Common myeloid progenitor, CD34-positive (primary cell): ENCODE measurements at regions not wholly inside any gene's neighbourhood (a gene's known extent, or its start where the extent isn't known, plus 50 kb on each side); places are given as distances from the start of the nearest gene placed in this dataset.

Source experiments
- CTCF ChIA-PET: fragments of 350-600 bp; sonication (Branson Sonifier 250); formaldehyde crosslinking; loops from one replicate; lab custom pipeline; 2021; ENCODE audit warnings: antibody characterized with exemption; lab: Charles Lee
- POLR2A ChIA-PET: fragments of 350-600 bp; sonication (Branson Sonifier 250); formaldehyde crosslinking; loops from one replicate; lab custom pipeline; 2021; ENCODE audit warnings: antibody characterized with exemption; lab: Charles Lee
- DNase-seq, 3 donors: peaks; one replicate each; pipeline versions ENCODE4 v3.0.0 to v3.0.0-alpha.2; 2013
- H3K27ac ChIP-seq, 2 experiments: 1 replicate in 1 of 2; 2 replicates in 1 of 2; pipeline ENCODE4 v1.7.0; 2013; ENCODE audit warnings: inconsistent platforms in 2 of 2, low read length in 2 of 2, mild to moderate bottlenecking in 2 of 2, low read depth in 1 of 2, moderate library complexity in 1 of 2; ENCODE audit not compliant: severe bottlenecking in 2 of 2, insufficient read depth in 1 of 2, poor library complexity in 1 of 2
- H3K27me3 ChIP-seq, 5 experiments: replicated peaks in 2 of 5; 1 replicate in 3 of 5; 2 replicates in 2 of 5; pipeline versions ENCODE4 v1.6.1 to v1.7.0; 2013; ENCODE audit warnings: low read length in 4 of 5, mild to moderate bottlenecking in 2 of 5, moderate library complexity in 2 of 5, inconsistent platforms in 1 of 5; ENCODE audit not compliant: insufficient read depth in 5 of 5, control insufficient read depth in 4 of 5
- H3K36me3 ChIP-seq, 4 experiments: 1 replicate in 2 of 4; 2 replicates in 2 of 4; pipeline versions ENCODE4 v1.6.1 to v1.7.0; 2013; ENCODE audit warnings: low read length in 3 of 4, control low read depth in 1 of 4, mild to moderate bottlenecking in 1 of 4; ENCODE audit not compliant: control insufficient read depth in 4 of 4, insufficient read depth in 4 of 4
- H3K4me1 ChIP-seq, 4 experiments: 1 replicate in 3 of 4; 2 replicates in 1 of 4; pipeline versions ENCODE4 v1.6.1 to v1.7.1; 2013; ENCODE audit warnings: low read length in 3 of 4, mild to moderate bottlenecking in 3 of 4, control low read depth in 1 of 4, inconsistent platforms in 1 of 4, moderate library complexity in 1 of 4; ENCODE audit not compliant: control insufficient read depth in 4 of 4, insufficient read depth in 4 of 4; ENCODE audit errors: control extremely low read depth in 1 of 4
- H3K4me3 ChIP-seq, 7 experiments: 1 replicate in 4 of 7; 2 replicates in 3 of 7; pipeline versions ENCODE4 v1.5.1 to v1.7.0; 2013; ENCODE audit warnings: mild to moderate bottlenecking in 7 of 7, low read length in 6 of 7, moderate library complexity in 6 of 7, inconsistent platforms in 2 of 7, low read depth in 2 of 7, control low read depth in 1 of 7; ENCODE audit not compliant: insufficient read depth in 4 of 7, control insufficient read depth in 1 of 7; ENCODE audit errors: extremely low read depth in 1 of 7
- H3K9me3 ChIP-seq, 5 experiments: 1 replicate in 4 of 5; 2 replicates in 1 of 5; pipeline versions ENCODE4 v1.6.1 to v1.7.1; 2013; ENCODE audit warnings: low read length in 4 of 5, mild to moderate bottlenecking in 2 of 5, inconsistent platforms in 1 of 5, low read depth in 1 of 5, moderate library complexity in 1 of 5; ENCODE audit not compliant: control insufficient read depth in 4 of 5, insufficient read depth in 2 of 5; ENCODE audit errors: control extremely low read depth in 1 of 5
- WGBS: methylation state at CpG from one replicate; pipeline ENCODE4 v1.1.5; 2013; ENCODE audit not compliant: insufficient coverage; 5-methylcytosine and 5-hydroxymethylcytosine counted together

DNA sequence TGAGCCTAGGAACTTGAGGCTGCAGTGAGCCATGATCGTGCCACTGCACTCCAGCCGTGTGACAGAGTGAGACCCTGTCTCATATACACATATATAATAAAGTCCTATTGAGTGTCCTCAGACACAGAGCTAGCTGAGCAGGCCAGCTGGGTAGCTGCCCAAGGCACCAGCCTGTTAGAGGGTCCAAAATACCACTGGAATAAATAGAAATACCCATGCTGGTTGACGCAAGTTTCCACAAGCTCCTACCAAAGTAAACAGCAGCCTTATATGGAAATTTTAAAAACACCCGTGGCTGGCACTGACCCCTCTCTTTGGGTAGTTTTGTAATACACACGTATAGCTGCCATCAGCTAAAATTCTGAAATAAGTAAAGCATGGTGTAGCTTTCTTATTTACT is 348.6 kb downstream of the BCOR start:
- Histone ChIP-seq H3K27me3 (peaks cover 0 to 4% (median 0%) of the 10 kb centered on the region in 5 experiments), H3K9me3 (no peaks in the 10 kb centered on the region), H3K36me3 (no peaks in the 10 kb centered on the region), H3K4me3 (no peak overlapping the region), H3K4me1 (peaks cover 0 to 16% (median 8%) of the 10 kb centered on the region in 4 experiments), H3K27ac (no peak overlapping the region)
- CTCF ChIA-PET, result no interaction called here
- 86% methylated on average over 2 of the region's 5 CpGs for WGBS
- no peak for DNase-seq
- POLR2A ChIA-PET, result no interaction called here

GRCh38 chrX:39749728-39750127 is 348.0 kb downstream of the BCOR start:
- CTCF ChIA-PET, result no interaction called here
- POLR2A ChIA-PET, result no interaction called here
- 100% methylated on average over 2 of the region's 5 CpGs for WGBS
- Histone ChIP-seq H3K36me3 (no peaks in the 10 kb centered on the region), H3K9me3 (no peaks in the 10 kb centered on the region), H3K4me3 (no peak overlapping the region), H3K27me3 (peaks cover 0 to 4% (median 0%) of the 10 kb centered on the region in 5 experiments), H3K27ac (no peak overlapping the region), H3K4me1 (peaks cover 0 to 16% (median 8%) of the 10 kb centered on the region in 4 experiments)
- no peak for DNase-seq

- Histone ChIP-seq H3K4me3 (no peak overlapping the region), H3K36me3 (no peaks in the 10 kb centered on the region), H3K4me1 (peaks cover 0 to 16% (median 8%) of the 10 kb centered on the region in 4 experiments), H3K27me3 (peaks cover 0 to 4% (median 0%) of the 10 kb centered on the region in 5 experiments), H3K9me3 (no peaks in the 10 kb centered on the region), H3K27ac (no peak overlapping the region)
- no peak for DNase-seq
- ChIA-PET CTCF (no interaction called here), POLR2A (interaction anchor here (0.5 kb wide), 1 partner anchor 45 kb away, joined by 3 read pairs; no protein-coding TSS in a partner anchor)
- 66% methylated on average over 3 of the region's 6 CpGs for WGBS
Observed at GRCh38 chrX:39750256-39750790, 347.4 kb downstream of the BCOR start.

GRCh38 chrX:39750848-39751247 is 346.9 kb downstream of the BCOR start:
- peak in 2 of 3 donors; percentile 76 to 82 for DNase-seq
- Histone ChIP-seq H3K4me3 (no peak overlapping the region), H3K9me3 (no peaks in the 10 kb centered on the region), H3K4me1 (peaks cover 0 to 16% (median 8%) of the 10 kb centered on the region in 4 experiments), H3K27me3 (peaks cover 0 to 4% (median 0%) of the 10 kb centered on the region in 5 experiments), H3K36me3 (no peaks in the 10 kb centered on the region), H3K27ac (no peak overlapping the region)
- ChIA-PET POLR2A (interaction anchor here (0.5 kb wide), 1 partner anchor 44 kb away, joined by 3 read pairs; no protein-coding TSS in a partner anchor), CTCF (no interaction called here)
- WGBS, result 74% methylated on average over 4 of the region's 6 CpGs

- Histone ChIP-seq H3K27ac (no peak overlapping the region), H3K9me3 (no peaks in the 10 kb centered on the region), H3K27me3 (no peaks in the 10 kb centered on the region), H3K4me1 (peaks cover 0 to 16% (median 9%) of the 10 kb centered on the region in 4 experiments), H3K4me3 (no peak overlapping the region), H3K36me3 (no peaks in the 10 kb centered on the region)
- DNase-seq, result peak in 2 of 3 donors; percentile 36 to 40
- CTCF ChIA-PET, result interaction anchor here (1.4 to 1.5 kb wide), 2 partner anchors 21 to 101 kb away, joined by 4 read pairs; no protein-coding TSS in a partner anchor
- WGBS, result 75% methylated on average over 6 of the region's 9 CpGs
- POLR2A ChIA-PET, result no interaction called here
Observed at GRCh38 chrX:39752815-39753214, 344.9 kb downstream of the BCOR start.

DNA sequence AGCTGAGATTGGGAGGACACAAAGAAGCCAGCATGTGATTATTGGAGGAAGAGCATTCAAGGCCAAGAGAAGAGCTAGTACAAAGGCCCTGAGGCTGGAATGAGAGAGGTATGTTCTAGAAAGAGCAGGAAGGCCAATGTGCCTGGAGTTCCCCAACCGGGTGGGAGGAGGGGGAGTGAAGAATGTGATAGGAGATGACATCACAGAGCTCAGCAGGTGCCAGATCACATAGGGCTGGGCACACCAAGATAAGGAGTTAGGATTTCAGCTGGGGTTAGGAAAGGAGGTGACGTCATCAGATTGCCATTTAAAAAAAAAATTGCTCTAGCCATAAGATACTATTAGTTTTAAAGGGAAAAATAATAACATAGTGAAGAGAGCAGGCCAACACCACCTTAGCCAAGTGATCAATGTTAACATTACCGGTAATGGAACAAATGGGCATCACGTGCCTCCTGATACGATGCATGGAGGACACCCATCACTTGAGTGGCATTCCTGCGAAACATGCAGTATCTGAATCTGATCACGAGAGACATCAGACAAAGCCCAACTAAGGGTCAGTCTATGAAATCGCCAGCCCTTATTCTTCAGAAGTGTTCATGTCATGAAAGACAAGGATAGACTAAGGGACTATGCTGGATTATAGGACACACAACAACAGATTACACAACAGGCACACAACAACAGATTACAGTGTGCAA is 344.3 kb downstream of the BCOR start:
- H3K9me3 ChIP-seq, result no peaks in the 10 kb centered on the region
- WGBS, result 92% methylated on average over 5 of the region's 8 CpGs
- H3K4me3 ChIP-seq, result no peak overlapping the region
- no peaks in the 10 kb centered on the region for H3K27me3 ChIP-seq
- CTCF ChIA-PET, result interaction anchor here (1.4 to 1.5 kb wide), 2 partner anchors 22 to 102 kb away, joined by 4 read pairs; no protein-coding TSS in a partner anchor
- POLR2A ChIA-PET, result no interaction called here
- peaks cover 0 to 16% (median 9%) of the 10 kb centered on the region in 4 experiments for H3K4me1 ChIP-seq
- H3K27ac ChIP-seq, result no peak overlapping the region
- peak in 2 of 3 donors; percentile 60 to 66 for DNase-seq
- H3K36me3 ChIP-seq, result no peaks in the 10 kb centered on the region
